ENCODE measurements at regions not wholly inside any gene's neighbourhood (a gene's known extent, or its start where the extent isn't known, plus 50 kb on each side); places are given as distances from the start of the nearest gene placed in this dataset.

DNA sequence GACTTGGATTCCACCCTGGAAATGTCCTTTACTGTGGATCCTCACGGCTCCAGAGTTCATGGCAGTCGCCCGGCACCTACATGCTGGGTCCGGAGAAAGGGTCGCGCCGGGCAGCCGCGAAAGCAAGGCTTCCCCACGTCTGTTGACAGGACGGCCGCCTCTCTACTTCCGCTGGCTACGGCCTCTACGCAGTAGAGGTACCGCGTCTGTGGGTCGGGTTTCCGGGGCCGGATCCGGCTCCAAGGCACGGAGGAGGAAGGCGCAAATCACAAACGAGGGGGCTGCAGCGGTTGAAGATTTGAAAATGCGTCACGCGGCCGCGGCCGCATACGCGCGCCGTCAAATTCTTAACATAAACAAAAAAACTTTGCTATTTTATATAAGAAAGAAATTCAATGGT, 649.6 kb downstream of the REEP3 start:
- TF ChIP-seq EZH2 (IDR thresholded peaks at IDR 0.05) (no peak), EZH2phosphoT487 (IDR thresholded peaks at IDR 0.05) (no peak)

Measured in neural progenitor cell (in vitro differentiated cells).